NCI-H510A (cell line): ENCODE measurements at regions not wholly inside any gene's neighbourhood (a gene's known extent, or its start where the extent isn't known, plus 50 kb on each side); places are given as distances from the start of the nearest gene placed in this dataset.

Experiments used
- DNase-seq: peaks from one replicate; lab custom pipeline; 2025; lab: John Stamatoyannopoulos, UW

DNA sequence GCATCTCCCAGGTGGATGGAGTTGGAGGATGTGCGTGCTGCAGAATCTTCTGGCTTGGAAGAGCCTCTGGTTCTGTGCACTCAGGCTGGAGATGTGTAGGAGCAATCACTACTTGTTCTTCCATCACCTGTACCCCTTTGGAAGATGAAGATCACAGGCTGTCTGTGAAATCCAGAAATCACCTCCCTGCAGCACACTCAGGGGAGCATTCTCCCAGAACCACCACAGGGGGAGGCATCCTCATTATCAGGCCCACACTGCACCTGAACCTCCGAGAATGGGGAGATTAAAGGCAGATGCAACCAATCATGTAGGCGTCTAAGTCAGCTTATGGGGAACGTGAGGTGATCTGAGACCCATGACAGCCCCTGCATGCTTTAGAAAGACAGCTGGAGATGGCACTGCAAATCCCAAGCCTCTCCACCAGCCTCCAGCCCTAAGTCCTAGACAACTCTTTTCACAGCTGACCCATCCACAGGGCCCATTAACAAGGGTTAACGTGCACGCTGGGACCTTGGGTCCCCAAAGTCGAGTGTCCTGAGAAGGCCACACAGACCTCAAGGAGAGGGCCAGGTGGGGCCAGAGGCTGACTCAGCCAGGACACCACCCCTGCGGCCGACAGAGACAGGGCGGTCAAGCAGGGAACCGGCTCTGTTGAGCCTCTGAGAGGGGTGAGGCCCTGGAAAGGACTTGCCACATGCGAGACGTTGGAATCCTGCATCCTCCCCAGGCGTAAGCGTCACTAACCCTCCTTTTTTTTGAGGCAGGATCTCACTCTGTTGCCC lies 314.9 kb downstream of the EIPR1 start:
- no peak for DNase-seq

GRCh38 chr2:3060049-3060448 lies 317.6 kb downstream of the EIPR1 start:
- DNase-seq = no peak

- no peak for DNase-seq
Observed at GRCh38 chr2:3059141-3059925, 318.3 kb downstream of the EIPR1 start.

DNA sequence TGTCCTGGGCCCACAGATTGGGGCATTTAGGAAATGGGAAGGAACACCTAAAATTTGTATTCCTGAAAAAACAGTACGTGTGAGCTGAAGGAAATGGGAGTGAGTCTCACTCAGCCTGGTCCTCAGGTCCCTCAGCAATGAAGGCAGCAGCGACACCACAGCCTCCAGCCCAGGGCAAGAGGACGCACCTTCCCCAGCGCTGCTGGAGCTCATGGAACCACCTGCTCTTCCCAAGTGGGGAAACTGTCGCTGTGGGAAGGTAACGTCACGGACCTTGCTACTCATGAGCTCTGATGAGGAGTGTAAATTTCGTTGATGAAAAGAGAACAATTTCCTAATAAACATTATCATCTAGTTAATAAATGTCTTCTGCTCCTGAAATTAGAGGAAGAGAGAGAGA lies 323.6 kb downstream of the EIPR1 start:
- no peak for DNase-seq

- DNase-seq = no peak
Observed at GRCh38 chr2:3051266-3051665, 326.4 kb downstream of the EIPR1 start.

- DNase-seq = no peak
Observed at GRCh38 chr2:3046170-3046865, 331.3 kb downstream of the EIPR1 start.

- no peak for DNase-seq
Observed at GRCh38 chr2:3045318-3045921, 332.2 kb downstream of the EIPR1 start.

GRCh38 chr2:3044587-3045317 lies 332.9 kb downstream of the EIPR1 start:
- no peak for DNase-seq

DNA sequence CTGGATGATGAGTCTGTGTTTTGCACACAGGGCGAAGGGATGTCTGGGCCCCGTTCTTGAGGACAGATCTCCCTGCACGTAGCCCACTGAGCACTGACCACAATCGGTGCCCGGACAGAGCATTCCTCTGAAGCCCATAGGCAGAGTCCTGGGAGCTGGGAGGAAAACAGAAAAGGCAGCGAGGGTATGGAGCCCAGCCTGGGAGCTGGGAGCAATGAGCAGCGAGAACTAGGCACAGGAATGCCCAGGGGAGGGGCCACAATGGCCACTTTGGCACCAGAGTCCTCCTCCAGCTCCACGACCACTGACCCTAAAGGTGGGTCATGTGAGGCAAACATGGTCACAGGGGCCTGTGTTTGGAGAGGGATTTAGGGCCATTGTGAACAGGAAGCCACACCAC lies 333.9 kb downstream of the EIPR1 start:
- DNase-seq = no peak

DNA sequence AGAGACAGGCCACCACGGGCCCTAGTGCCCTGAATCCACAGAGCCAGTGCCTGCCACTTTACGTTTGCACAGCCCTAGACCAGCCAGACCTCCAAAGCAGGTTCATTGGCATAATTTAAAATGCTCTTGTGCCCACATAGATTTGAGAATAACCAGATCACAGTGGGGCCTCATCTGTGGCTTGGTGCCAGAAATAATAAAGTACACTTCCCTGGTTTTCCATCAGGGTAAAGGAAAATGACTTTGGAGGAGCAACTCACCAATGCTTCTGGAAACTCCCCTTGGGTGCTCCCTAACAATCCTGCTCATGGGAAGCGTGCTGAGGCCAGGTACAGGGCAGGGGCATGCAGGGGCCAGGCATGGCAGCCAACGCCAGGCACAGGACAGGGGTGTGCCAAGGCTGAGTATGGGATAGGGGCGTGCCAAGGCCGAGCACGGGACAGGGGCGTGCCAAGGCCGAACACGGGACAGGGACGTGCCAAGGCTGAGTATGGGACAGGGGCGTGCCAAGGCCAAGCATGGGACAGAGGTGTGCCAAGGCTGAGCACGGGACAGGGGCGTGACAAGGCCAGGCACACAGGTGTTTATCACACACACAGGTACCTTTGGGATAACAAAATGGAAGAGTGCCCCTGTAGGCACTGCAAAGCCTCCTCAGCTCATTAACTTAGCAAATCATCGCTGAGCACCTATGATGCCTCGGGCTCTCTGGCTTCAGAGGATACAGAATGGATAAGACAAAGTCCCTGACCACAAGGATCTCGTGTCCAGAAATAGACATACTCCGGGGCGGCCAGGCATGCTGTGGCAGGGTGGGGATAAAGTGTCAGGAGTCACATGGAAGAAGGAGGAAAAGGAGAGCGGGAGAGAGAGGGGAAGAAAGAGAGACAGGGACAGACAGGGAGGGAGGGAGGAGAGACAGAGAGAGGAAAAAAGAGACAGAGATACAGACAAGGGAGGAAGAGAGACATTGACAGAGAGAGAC lies 334.7 kb downstream of the EIPR1 start:
- no peak for DNase-seq

GRCh38 chr2:3041841-3042600 lies 335.6 kb downstream of the EIPR1 start:
- no peak for DNase-seq

- no peak for DNase-seq
Observed at GRCh38 chr2:3041246-3041645, 336.4 kb downstream of the EIPR1 start.

DNA sequence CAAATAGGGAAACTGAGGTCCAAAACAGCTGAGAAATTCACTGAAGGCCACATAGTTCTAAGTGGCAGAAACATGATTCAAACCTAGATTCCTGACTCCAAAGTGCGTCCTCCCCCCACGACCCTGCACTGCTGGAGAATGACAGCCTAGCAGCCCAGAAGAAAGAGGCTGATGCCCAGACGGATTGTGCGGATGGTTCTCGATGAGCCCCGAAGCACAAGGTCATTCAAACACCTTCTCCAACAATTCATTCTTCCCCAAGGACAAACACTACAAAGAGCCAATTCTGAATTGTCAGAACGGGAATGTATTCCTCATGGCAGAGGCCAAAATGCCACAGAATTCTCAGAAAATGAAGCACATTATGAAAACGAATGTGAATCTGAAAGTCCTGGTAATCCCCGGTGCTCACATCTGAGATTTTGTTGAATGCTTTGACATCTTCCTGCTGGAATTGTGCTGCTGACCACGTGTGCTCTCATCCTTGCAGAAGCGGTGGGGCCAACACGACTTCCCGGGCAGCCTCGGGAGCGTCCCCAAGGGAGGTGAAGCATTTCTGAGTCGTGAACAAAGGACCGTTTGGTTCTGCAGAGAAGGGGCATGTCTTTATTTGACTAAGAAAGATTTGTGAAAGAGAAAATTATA lies 337.0 kb downstream of the EIPR1 start:
- no peak for DNase-seq

GRCh38 chr2:3040066-3040428 lies 337.6 kb downstream of the EIPR1 start:
- no peak for DNase-seq

DNA sequence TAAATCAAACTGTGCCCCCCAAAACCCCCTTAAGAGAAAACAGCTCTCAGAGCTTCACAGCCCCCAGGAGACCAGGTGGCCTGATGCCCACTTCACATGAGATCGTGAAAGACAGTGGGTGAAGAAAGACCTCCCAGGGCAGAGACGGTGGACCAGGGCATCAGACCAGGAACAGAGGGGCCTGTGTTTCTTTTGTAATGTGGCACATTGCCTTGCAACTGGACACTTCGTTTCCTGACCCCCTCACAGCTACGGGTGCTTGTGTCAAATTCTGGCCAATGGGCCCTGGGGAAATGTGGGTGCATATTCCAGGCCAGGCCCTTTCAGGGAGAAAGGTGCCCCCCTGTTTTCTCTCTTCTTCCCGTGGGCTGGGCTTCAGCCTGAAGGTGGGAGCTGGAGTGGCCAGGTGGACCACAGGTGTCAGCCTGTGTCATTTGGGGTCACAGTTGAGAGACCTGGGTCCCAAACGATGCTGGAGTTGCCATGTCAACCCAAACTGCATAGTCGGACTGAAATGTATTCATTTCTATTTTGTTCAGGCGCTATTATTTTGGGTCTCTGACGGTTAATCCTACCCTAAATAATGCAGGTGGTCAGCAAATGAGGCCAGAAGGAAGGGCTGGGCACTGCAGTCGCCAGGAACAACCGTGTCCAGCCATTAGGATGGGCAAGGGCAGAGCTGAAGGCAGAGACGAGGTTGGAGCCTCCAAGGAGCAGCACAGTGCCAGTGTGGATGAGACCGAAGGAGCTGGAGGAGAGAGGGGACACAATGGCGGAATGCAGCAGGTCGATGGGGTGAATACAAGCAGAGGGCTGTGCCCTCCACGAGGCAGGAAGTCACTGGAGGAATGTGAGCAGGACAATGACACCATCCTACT lies 338.2 kb downstream of the EIPR1 start:
- no peak for DNase-seq

DNA sequence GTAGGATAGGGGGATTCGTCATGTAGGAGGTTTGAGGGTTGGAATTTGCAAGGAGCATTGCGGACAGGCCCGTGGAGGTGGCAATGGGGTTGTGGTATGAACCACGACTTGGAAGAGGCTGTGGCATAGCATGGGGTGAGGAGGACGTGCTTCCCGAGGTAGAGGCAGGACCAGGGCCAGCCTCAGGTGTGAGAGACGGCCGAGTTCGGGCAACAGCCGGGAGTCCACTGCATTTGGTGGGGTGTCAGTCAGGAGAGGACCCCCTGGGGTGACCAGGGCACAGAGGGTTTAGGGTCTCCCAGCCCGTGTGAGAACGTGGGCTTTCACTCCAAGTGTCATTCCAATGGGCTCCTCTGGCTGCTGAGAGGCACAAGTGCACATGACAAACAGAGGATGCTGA lies 339.0 kb downstream of the EIPR1 start:
- DNase-seq = no peak

DNA sequence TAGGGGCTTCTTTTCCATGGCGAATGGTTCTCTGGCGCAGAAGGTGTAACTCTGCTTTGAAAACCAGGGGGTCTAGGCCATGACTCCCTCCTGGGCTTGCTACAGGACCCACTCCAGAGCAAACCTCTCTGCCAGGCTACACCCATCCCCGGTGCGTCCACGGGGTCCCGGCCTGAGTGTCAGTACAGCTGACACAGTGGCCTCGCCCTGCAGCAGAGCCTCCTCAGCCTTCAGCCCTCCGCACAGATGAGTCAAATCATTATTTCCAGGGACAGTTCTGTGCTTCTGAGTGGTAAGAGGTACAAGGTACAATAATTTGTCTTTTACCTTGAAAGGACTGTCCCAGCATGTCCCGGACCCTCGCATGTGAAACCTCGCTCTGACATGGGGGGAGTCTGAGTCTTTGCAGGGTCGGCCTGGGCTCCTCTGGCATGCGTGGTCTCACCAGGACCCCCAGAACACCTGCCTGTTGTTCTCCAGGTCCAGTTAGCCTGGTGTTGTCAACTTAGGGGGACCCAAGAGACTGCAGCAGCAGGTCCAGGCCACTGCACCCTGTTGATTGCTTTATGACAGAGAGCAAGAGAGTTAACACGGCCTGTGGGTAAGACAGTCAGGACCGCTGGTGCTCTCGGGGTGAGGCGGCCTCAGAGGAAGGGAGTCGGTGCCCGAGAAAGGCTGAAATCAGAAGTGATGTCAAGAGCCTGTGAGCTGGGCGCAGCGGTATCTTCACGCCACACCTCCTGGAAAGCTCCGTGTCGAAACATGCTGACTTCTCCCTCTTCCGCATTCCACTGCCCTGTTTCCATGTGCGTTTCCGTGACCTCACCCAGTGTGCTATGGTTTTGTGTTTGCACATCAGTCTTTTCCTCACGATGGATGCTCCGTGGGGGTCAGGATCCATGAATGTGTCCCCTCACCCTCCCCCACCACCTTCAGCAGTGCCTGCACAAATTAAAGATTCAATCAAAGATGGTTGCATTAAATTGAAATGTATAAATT lies 340.1 kb downstream of the EIPR1 start:
- no peak for DNase-seq
